ENCODE measurements at regions not wholly inside any gene's neighbourhood (a gene's known extent, or its start where the extent isn't known, plus 50 kb on each side); places are given as distances from the start of the nearest gene placed in this dataset.

GRCh38 chr13:73987618-73988017, 146.6 kb downstream of the KLF12 start:
- H3K4me3 ChIP-seq (ENCODE audit: low read depth, low read length), result no peak overlapping the region
- no peak for TF ChIP-seq CTCF (IDR thresholded peaks at IDR 0.05; ENCODE audit: insufficient read depth, low read depth, low read length, missing control alignments)
- no peak for DNase-seq (ENCODE audit: low read depth)

- no peak for TF ChIP-seq CTCF (IDR thresholded peaks at IDR 0.05; ENCODE audit: insufficient read depth, low read depth, low read length, missing control alignments)
- DNase-seq (ENCODE audit: low read depth), result peak; percentile 23
- no peak overlapping the region for H3K4me3 ChIP-seq (ENCODE audit: low read depth, low read length)
Observed at GRCh38 chr13:73985783-73986182, 148.4 kb downstream of the KLF12 start.

GRCh38 chr13:73984949-73985691, 149.1 kb downstream of the KLF12 start:
- TF ChIP-seq CTCF (IDR thresholded peaks at IDR 0.05; ENCODE audit: insufficient read depth, low read depth, low read length, missing control alignments), result no peak
- no peak overlapping the region for H3K4me3 ChIP-seq (ENCODE audit: low read depth, low read length)
- no peak for DNase-seq (ENCODE audit: low read depth)

- DNase-seq (ENCODE audit: low read depth), result no peak
- TF ChIP-seq CTCF (IDR thresholded peaks at IDR 0.05; ENCODE audit: insufficient read depth, low read depth, low read length, missing control alignments), result no peak
- H3K4me3 ChIP-seq (ENCODE audit: low read depth, low read length), result no peak overlapping the region
Observed at GRCh38 chr13:73984201-73984600, 150.0 kb downstream of the KLF12 start.

- TF ChIP-seq CTCF (IDR thresholded peaks at IDR 0.05; ENCODE audit: insufficient read depth, low read depth, low read length, missing control alignments), result no peak
- no peak overlapping the region for H3K4me3 ChIP-seq (ENCODE audit: low read depth, low read length)
- no peak for DNase-seq (ENCODE audit: low read depth)
Observed at GRCh38 chr13:73983109-73983508, 151.1 kb downstream of the KLF12 start.

GRCh38 chr13:73981595-73981994, 152.6 kb downstream of the KLF12 start:
- H3K4me3 ChIP-seq (ENCODE audit: low read depth, low read length), result no peak overlapping the region
- no peak for DNase-seq (ENCODE audit: low read depth)
- no peak for TF ChIP-seq CTCF (IDR thresholded peaks at IDR 0.05; ENCODE audit: insufficient read depth, low read depth, low read length, missing control alignments)

- no peak overlapping the region for H3K4me3 ChIP-seq (ENCODE audit: low read depth, low read length)
- DNase-seq (ENCODE audit: low read depth), result no peak
- no peak for TF ChIP-seq CTCF (IDR thresholded peaks at IDR 0.05; ENCODE audit: insufficient read depth, low read depth, low read length, missing control alignments)
Observed at GRCh38 chr13:73975767-73976166, 158.4 kb downstream of the KLF12 start.

All from GM12865 (cell line).